Suprapubic skin (tissue), 3 donors: ENCODE measurements at regions not wholly inside any gene's neighbourhood (a gene's known extent, or its start where the extent isn't known, plus 50 kb on each side); places are given as distances from the start of the nearest gene placed in this dataset.

Experiments
- CTCF ChIP-seq, 2 donors: fragments of 200-600 bp in 1 of 2; fragments of 450-650 bp in 1 of 2; sonication (generic) in 1 of 2; IDR thresholded peaks; one replicate each; pipeline ENCODE4 v1.5.1; 2016 to 2019; ENCODE audit warnings: antibody characterized with exemption in 2 of 2, mild to moderate bottlenecking in 1 of 2, moderate library complexity in 1 of 2
- EP300 ChIP-seq: sonication (generic); formaldehyde crosslinking; IDR thresholded peaks from one replicate; pipeline ENCODE4 v1.6.1; 2017; ENCODE audit warnings: antibody characterized with exemption

GRCh38 chr6:101276066-101276465, 117.4 kb upstream of the GRIK2 start:
- no peak for TF ChIP-seq CTCF (IDR thresholded peaks at IDR 0.05)
- TF ChIP-seq EP300, result no peak
